ENCODE measurements at regions not wholly inside any gene's neighbourhood (a gene's known extent, or its start where the extent isn't known, plus 50 kb on each side); places are given as distances from the start of the nearest gene placed in this dataset.
A peak's percentile ranks its signal among the peaks of the same experiment; 100 is the strongest.

GRCh38 chr12:14260011-14260993, 105.2 kb upstream of the ATF7IP start:
- Mint-ChIP-seq H3K9me3 (peaks cover 87% of the 10 kb centered on the region), H3K4me1 (peaks cover 65% of the 10 kb centered on the region), H3K36me3 (ENCODE audit: low read depth) (peaks cover 82% of the 10 kb centered on the region)

GRCh38 chr12:14261096-14261495, 104.4 kb upstream of the ATF7IP start:
- Mint-ChIP-seq H3K4me1 (peaks cover 57% of the 10 kb centered on the region), H3K9me3 (peaks cover 80% of the 10 kb centered on the region), H3K27ac (peak overlapping the region; percentile 97), H3K36me3 (ENCODE audit: low read depth) (peaks cover 74% of the 10 kb centered on the region), H3K4me3 (peak overlapping the region; percentile 32), H3K27me3 (ENCODE audit: low read depth, poor library complexity) (peaks cover 4% of the 10 kb centered on the region)
- no peak for DNase-seq
- TF ChIP-seq, protein P1, sequence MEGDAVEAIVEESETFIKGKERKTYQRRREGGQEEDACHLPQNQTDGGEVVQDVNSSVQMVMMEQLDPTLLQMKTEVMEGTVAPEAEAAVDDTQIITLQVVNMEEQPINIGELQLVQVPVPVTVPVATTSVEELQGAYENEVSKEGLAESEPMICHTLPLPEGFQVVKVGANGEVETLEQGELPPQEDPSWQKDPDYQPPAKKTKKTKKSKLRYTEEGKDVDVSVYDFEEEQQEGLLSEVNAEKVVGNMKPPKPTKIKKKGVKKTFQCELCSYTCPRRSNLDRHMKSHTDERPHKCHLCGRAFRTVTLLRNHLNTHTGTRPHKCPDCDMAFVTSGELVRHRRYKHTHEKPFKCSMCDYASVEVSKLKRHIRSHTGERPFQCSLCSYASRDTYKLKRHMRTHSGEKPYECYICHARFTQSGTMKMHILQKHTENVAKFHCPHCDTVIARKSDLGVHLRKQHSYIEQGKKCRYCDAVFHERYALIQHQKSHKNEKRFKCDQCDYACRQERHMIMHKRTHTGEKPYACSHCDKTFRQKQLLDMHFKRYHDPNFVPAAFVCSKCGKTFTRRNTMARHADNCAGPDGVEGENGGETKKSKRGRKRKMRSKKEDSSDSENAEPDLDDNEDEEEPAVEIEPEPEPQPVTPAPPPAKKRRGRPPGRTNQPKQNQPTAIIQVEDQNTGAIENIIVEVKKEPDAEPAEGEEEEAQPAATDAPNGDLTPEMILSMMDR (IDR thresholded peaks at IDR 0.05), result no peak

More at GRCh38 chr12:14260011-14260993, 105.2 kb upstream of the ATF7IP start:
- peaks cover 4% of the 10 kb centered on the region for H3K27me3 Mint-ChIP-seq (ENCODE audit: low read depth, poor library complexity)
- H3K4me3 Mint-ChIP-seq, result peak overlapping the region; percentile 30
- DNase-seq, result peak; percentile 73
- TF ChIP-seq, protein P1 (IDR thresholded peaks at IDR 0.05), result no peak
- peak overlapping the region; percentile 97 for H3K27ac Mint-ChIP-seq

- H3K4me1 Mint-ChIP-seq, result peaks cover 50% of the 10 kb centered on the region
- no peak overlapping the region for H3K4me3 Mint-ChIP-seq
- peaks cover 66% of the 10 kb centered on the region for H3K36me3 Mint-ChIP-seq (ENCODE audit: low read depth)
- peaks cover 4% of the 10 kb centered on the region for H3K27me3 Mint-ChIP-seq (ENCODE audit: low read depth, poor library complexity)
- H3K9me3 Mint-ChIP-seq, result peaks cover 74% of the 10 kb centered on the region
- TF ChIP-seq, protein P1 (IDR thresholded peaks at IDR 0.05), result no peak
- H3K27ac Mint-ChIP-seq, result no peak overlapping the region
- no peak for DNase-seq
Measured at GRCh38 chr12:14261861-14262260, 103.6 kb upstream of the ATF7IP start.

DNA sequence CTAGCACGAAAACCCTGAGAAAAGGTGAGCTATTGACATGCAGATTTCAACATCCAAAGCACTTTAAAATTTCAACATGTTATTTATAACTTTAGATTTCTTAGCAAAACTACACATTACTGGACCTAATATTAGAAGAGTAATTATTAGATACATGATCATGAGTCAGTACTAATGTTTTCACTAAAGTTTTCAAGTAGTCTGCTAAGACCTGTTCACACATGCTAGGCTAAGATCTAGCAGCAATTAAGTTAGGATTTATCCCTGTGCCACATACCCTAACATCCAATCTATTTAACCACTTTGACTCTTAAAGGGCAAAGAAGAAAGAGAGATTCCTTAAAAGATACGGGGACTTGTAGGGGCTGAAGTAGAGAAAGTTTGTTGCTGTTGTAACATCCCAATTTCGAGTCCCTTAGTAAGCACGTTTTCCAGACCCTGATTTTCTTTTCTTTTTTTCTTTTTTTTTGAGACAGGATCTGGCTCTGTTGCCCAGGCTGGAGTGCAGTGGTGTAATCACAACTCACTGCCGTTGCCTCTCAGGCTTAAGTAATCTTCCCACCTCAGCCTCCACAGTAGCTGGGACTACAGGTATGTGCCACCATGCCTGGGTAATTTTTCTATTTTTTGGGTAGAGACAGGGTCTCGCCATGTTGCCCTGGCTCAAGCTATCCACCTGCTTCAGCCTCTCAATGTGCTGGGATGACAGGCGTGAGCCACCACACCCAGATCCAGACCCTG, 102.5 kb upstream of the ATF7IP start:
- no peak for DNase-seq
- H3K27me3 Mint-ChIP-seq (ENCODE audit: low read depth, poor library complexity), result peaks cover 5% of the 10 kb centered on the region
- TF ChIP-seq, protein P1 (IDR thresholded peaks at IDR 0.05), result no peak
- H3K4me1 Mint-ChIP-seq, result peaks cover 47% of the 10 kb centered on the region
- H3K36me3 Mint-ChIP-seq (ENCODE audit: low read depth), result peaks cover 57% of the 10 kb centered on the region
- H3K4me3 Mint-ChIP-seq, result no peak overlapping the region
- peaks cover 67% of the 10 kb centered on the region for H3K9me3 Mint-ChIP-seq
- H3K27ac Mint-ChIP-seq, result peak overlapping the region; percentile 15

DNA sequence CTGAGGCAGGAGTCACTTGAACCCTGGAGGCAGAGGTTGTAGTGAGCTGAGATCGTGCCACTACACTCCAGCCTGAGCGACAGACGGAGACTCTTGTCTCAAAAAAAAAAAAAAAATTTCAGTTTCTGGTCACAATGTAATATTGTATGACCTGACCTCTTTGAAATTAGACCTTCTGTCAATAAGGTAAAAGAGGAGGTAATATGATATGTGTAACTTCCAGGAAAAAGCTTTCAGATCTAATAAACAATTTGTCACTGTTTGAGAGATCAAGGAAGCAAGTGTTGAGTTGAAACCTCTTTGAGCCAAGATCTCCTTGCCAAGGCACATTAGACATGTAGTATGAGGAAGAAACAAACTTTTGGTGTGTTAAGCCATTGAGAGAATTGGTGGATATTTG, 101.7 kb upstream of the ATF7IP start:
- H3K36me3 Mint-ChIP-seq (ENCODE audit: low read depth), result peaks cover 49% of the 10 kb centered on the region
- H3K4me3 Mint-ChIP-seq, result no peak overlapping the region
- H3K27ac Mint-ChIP-seq, result no peak overlapping the region
- H3K27me3 Mint-ChIP-seq (ENCODE audit: low read depth, poor library complexity), result peaks cover 7% of the 10 kb centered on the region
- H3K4me1 Mint-ChIP-seq, result peaks cover 46% of the 10 kb centered on the region
- peaks cover 59% of the 10 kb centered on the region for H3K9me3 Mint-ChIP-seq
- TF ChIP-seq, protein P1 (IDR thresholded peaks at IDR 0.05), result no peak
- DNase-seq, result no peak
